NCI-H1930 (cell line): ENCODE measurements at regions not wholly inside any gene's neighbourhood (a gene's known extent, or its start where the extent isn't known, plus 50 kb on each side); places are given as distances from the start of the nearest gene placed in this dataset.
"Not testable (repeated sequence)": the region's sequence is repeated elsewhere in the genome, so short reads cannot be mapped to it uniquely, and the experiment has no call there.

Experiments used
- DNase-seq, 2 experiments: peaks; one replicate each; lab custom pipeline; 2025; lab: John Stamatoyannopoulos, UW

DNA sequence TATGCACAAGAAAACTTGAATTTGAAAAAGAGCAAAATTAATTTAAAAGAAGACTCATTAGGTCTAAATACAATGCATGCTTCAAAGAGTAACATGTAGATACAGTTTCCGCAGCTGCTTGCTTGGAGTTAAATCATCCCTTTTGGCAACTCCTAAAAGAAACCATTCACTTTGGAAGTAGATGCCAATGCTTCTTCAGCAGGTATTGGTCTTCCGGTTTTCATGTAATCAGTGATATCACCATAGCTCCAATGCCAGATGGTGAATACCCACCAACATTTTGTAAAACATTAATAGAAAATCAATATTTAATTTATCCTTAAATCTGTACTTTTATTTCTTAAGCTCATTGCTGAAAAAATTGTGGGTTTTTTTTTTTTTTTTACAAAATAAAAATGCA lies 381.1 kb upstream of the PHF14 start:
- DNase-seq: no peak

DNA sequence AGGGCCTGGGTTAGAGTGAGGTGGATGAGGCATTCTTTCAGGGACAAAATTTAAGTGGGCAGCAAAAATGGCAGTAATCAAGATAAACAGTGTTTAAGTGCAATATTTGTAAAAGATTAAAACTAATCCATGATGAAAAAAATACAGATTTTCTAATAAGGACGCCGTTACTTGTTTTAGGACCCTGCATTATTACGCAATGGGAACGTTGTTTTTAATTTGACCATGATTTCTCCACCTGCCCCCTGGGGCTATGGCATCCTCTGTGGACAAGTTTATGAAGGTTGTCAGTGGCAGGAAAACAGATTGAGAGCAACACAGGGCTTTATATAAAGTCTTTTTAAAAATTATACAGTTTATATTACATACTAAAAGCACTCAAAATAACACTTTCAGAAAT lies 380.6 kb upstream of the PHF14 start:
- no peak for DNase-seq

DNA sequence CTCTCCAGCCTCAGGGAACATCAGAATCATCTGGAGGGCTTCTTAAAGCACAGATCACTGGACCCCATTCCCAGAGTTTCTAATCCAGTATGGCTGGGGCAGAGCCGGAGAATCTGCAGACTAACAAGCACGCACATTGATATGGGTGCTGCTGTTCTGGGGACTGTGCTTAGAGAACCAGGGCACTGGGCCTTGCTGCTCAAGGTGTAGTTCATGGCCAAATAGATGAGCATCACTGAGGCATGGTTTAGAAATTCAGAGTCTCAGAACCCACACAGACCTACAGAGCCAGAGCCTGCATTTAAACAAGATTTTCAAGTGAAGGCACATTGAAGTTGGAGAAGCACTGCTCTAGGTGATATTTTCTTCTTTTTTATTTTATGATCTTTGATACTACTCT lies 376.8 kb upstream of the PHF14 start:
- no peak for DNase-seq

DNA sequence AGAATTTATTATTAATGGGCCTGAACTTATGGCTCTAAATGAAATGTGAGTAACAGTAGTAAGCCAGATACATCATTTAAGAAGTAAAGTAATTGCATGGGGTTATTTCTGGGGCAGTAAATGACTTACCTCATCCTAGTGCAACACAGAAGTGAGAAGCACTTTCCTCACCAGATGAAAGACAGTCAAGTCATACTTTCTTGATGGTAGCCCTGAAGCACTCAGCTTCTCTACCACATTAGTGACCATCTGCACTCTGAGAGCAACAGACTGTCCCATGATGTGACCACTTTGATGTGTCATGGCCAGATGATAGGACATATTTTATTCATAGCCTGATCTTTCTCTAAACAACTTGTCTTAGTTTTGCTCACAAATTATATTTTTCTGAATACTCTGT lies 369.5 kb upstream of the PHF14 start:
- DNase-seq: no peak

DNA sequence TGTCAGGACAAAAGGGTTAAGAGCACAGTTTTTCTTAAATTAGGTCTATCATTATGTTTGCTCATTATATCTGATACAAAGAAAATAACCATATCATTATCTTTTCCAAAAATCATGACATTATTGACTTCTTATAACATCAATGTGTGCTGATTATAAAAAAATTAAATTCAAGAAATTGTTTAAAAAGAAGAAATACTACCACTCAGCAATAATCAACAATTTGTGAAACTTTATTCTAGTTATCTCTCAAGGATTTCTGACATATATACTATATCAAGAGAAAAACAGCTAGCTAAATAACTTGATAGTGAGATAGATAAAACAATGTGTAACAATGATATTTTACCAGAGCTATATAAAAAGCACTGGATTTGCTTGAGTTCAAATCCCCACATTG lies 360.7 kb upstream of the PHF14 start:
- DNase-seq: no peak

DNA sequence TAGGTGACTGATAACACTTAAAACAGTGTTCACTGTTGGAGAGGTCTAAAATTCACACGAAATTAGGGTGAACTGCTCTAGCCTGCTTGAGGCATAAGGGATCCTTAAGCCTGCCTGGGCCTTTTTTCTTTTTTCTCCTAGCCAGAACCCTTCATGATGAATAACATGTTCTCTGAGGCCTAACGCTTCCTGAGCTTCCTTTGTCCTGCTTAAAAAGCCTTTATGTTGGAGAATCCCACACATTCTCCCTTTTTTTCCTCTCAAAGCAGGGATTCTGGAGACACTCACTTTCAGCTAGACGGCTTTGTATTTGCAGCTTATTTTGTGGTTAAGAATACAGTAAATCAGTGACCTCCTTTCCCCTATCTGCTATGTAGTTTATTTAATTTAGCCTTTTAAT lies 354.7 kb upstream of the PHF14 start:
- DNase-seq: no peak

DNA sequence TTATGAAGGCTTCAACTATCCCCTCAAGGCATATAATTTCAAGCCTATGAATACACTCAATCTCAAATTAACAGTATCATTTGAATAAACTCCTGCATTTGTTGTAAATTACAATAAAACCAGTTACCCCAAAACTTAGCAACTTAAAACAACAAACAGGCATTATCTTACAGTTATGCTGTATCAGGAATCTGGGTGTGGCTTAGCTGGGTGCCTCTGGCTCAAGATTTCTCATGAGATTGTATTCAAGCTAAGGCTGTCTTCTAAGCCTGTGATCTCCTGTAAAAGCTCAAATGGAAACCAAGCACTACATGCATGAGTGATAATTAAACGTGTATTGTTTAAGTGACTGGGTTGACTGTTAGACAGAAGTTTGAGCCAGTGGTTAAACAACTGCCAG lies 341.0 kb upstream of the PHF14 start:
- DNase-seq: no peak

DNA sequence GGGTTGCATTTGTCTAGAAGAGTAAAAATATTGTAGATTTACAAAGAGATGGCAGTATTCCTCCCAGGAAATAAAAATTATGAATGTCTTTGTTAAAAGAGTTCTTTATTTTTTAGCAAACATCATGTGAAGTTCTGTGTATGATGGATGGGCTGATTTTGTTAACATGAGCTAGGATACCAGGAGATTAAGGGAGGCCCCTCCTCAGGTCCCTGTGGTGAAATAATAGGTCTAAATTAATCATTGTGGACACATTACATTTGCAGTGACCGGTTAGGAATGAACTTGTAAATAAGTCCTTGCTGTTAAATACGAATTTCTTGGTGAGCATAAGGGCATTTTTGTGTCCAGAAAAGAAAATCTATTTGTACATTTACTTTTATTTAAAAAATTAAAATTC lies 339.4 kb upstream of the PHF14 start:
- no peak for DNase-seq

DNA sequence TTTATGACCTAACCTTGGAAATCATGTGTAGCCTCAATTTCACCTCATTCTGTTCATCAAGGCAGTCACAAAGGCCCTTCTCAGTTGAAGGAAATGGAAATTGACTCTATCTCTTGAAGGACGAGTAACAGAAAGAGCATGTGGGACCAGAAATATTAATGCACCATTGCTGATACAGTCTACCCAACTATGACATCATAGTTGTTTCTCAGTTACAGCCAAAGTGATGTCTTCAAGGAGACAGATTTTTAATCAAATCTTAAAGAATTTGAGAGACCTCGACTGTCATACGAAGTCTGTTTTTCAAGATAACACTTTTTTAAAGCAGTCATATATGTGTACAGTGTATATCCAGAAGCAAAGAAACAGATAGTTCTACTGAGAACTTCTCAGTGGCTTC lies 335.7 kb upstream of the PHF14 start:
- DNase-seq: no peak

DNA sequence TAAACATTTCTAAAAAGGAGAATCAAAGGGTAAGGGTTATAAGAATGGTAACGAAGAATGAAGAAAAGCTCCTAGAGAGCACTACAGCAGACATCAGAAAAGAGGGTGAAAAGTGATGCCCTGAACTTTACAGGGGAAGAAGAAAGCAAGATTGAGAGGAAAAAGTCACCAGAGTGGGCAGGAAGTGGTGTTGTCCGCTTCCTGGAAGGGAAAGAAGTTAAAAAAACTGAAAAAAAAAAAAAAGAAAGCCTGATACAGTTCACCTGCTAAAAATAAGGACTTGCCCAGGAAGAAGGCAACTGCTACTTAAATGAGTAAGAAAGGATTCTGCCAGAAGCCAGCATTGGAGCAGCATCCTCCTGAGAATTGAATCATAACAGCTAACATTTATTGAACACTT lies 330.1 kb upstream of the PHF14 start:
- no peak for DNase-seq

DNA sequence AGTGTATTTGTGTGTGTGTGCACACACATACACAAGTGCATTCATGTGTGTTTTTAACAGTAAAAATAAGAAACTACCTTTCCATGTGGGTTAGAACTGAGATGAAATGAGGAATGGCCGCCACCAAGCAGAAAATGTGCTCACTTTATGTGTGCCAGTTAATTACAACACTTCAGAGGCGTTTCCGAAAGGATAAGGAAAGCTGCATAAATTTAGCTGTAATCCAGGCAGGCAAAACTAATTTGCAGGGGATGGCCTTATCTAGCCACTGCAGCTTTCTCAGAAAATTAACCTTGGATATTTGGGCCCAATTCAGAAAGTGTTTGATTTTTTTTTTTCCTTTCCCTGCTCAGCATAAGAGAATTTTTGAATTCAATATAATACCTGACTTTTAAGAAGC lies 328.8 kb upstream of the PHF14 start:
- no peak for DNase-seq

DNA sequence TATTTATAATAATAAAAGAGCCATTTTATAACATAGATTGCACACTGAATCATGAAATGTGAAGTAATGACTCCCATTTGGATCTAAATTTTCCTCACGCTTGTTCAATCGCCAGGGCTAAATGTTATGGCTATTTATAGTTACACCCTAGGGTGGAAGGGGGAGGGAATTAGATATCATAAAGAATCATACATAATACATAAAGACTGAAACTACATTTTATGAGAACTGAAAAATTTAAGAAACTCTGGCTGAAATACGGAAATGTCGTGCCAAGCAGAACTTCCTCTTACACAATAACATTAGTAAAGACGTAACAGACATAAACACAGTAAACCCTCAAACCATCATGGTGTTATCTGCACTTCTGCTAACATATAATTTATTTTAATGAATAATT lies 327.5 kb upstream of the PHF14 start:
- no peak for DNase-seq

DNA sequence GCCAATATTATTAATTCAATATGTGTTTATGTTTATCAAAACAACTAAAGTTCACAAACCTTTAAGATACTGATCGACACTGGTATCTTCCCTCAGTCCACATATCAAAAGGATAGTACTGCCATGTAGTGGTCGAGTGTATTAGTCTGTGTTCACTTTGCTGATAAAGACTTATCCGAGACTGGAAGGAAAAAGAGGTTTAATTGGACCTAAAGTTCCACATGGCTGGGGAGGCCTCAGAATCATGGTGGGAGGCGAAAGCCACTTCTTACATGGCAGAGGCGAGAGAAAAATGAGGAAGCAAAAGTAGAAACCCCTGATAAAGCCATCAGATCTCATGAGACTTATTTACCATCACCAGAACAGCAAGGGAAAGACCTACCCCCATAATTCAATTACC lies 325.4 kb upstream of the PHF14 start:
- DNase-seq: no peak

DNA sequence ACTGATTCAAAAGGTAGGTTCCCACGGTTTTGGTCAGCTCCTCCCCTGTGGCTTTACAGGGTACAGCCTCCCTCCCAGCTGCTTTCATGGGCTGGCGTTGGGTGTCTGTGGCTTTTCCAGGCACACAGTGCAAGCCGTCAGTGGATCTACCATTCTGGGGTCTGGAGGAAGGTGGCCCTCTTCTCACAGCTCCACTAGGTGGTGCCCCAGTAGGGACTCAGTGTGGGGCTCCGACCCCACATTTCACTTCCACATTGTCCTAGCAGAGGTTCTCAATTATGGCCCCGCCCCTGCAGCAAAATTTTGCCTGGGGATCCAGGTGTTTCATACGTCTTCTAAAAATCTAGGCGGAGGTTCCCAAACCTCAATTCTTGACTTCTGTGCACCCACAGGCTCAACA lies 324.6 kb upstream of the PHF14 start:
- not testable (repeated sequence) for DNase-seq

DNA sequence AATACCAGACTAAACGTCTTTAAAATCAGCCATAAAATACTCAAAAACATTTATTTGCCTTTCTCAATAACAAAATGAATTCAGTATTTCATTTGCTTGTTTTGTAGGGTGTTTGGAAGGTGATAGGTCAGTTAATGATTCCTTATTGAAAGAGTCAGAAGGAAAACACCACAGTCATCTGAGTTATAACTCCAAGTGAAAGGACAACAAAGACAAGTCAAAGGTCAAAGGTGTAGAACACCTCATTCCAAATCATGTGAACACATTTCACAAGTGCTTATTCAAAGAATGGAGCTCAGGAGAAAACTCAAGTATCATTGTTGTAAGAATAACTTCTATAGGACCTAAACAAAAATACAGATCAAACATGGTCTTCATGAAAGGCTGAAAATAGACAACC lies 318.6 kb upstream of the PHF14 start:
- no peak for DNase-seq

DNA sequence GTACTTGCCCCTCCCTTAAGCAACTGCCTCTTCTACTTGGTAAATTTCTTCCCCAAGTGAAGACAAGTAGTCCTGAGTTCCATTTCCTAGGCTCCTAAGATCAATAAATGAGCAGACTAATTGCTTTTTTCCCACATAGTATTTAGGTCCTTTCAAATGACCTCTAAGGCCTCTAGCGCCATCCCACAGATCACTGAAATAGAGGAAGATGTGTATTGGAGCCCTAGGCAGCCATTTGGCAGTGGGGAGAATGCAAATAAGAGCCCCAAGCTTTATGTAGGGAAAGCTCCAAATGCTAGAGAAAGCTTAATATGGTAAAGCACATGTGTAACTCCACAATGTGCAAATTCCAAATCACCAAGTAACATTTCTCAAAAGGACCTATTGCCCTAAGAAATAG lies 316.5 kb upstream of the PHF14 start:
- no peak for DNase-seq

DNA sequence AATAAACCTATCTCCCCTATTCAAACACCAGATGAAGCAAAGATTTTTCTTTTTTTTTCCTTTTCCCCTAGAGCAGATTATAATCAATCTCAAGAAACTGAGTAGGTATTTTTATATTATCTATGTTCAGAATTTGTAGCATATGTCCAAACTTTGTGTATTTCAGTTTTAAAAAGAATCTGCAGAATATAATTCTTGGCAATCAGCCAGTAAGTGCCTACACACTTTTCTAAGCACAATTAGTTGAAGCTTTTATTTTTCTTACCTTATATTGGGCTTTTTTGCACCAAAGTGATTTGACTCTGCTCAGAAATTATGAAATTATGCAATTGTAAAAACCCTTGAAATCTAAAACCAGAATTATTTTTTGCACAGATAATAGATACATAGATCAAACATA lies 315.8 kb upstream of the PHF14 start:
- DNase-seq: no peak

DNA sequence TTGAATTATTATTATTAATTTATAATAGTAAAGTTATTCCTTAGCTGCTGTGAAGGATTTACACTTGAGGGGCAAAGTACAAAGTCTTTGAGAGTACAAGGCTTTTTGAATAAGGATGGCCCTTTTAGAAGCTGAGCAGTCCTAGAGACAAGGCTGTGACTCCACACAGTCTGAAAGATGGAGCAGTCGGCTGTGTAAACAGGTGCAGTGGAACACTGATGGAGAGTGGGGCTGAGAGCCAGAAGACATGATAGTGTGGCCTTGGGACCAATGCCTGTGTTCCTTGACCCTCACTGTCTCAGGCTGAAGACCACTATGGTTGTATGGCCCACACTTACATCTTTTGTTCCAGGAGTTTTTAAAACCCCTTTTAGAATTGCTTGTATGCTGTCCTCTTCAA lies 311.2 kb upstream of the PHF14 start:
- DNase-seq: no peak

DNA sequence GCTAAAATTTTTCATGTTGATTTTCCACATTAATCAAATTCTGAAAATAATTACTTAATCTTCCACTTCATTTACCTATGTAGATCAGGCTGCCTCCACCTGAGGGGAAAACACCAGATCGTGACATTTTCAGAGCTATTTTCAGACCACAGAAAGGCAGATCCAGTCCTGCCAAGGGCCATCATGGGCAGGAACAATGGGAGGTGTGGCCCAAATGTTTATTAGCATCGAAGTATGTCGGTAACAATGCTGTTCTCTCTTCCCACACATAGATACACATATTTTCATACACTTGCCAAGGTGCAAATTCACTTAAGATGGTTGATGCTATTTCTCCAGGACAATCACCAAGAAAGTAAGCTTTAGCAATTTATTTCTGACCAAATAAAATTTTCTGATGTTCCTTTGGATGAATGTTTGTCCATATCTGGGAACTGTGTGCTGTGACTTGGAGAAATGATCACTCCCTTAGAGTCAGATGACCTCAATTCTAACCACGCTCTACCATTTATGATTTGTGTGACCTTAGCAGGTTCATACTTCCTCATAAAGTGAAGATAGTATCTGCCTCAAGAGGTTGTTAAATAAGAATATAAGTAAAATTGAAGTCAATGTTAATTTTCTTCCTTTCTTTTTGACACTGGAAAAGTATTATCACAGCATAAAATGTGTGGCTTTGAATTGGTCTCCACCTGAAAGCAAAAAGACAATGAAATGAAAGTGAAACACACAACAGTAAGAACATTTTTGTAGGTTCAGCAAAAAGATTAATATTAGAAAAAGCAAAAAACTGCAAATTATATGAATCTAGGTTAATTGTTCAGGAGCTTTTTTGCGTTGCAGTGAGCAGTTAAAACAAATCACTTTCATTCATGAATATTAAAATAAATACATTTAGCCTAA lies 310.4 kb upstream of the PHF14 start:
- no peak for DNase-seq

DNA sequence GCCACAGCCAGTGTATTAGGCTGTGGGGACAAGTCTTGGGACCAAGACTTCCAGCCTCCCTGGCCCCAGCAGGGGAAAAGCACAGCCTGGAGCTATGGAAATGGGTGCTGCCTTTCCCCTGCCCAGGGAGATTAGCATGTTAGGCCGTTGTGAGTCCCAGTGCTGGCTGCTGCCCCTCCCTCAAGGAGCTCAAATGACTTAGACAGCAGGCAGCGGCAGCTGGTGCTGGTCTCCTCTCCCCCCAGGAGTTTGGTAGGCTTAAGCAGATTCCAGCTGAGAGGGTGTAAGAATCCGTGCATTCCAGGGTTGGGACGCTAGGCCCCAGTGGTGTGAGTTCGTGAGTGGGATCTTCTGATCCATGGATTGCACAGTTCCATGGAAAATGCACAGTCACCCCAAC lies 301.5 kb upstream of the PHF14 start:
- DNase-seq: no peak

DNA sequence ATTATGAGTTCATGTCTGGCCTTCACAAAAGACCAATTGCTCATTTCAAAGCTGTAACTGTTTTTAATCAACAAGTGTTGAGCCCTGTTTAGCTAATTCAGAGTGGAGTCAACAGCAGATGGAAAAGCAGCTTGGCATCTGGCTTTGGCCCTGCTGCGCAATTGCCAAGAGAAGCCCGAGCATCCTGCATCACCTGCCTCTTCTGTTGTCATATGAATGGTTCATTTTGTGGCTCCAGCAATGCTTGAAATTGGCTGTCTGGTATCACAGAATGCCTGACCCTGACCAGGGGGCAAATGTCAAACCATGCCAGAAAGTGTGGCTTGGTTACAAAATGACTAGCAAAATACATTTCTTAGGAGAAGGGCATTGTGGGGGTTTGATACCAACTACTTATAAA lies 296.5 kb upstream of the PHF14 start:
- DNase-seq: no peak

DNA sequence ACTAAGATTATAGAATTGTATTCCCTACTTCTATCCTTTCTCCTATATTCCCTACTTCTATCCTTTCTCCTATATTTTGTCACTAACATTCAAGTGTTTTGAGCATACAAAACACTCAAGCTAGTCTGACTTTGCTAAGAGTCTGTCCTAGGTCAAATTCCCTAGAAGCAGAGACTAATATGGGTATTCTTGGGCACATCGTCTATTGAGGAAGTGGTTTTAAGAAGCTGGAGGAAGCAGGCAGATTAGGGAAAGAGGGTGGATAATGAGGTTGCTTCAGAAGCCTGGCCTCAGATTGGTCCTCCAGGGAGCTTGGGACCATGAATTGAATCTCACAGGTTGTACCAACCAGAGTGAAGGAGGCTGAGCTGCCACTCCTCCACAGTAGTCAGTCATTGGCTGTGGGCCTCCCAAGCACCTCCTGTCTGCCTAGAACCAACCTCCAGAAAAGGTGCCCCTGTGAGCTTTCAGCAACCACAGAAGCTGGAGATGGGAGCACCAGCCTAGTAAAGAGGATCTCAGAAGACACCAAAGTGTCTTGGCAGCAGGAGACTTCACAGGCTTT lies 295.9 kb upstream of the PHF14 start:
- DNase-seq: no peak

DNA sequence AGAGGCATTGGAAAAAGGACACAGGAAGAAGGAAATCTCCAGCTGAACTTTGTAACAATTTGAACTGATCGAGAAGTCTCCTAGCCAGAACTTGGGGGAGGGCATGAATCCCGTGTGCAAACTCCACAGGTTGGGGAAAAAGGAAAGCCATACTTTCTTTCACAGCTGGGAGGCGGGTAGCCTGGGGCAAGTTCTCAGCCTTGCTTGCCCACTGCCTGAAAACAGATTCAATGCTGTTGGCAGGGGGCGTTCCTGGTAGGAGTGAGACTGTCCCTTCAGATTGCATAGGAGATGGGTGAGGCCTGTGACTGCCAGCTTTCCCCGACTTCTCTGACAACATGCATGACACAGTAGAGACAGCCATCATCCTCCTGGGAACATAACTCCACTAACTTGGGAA lies 289.1 kb upstream of the PHF14 start:
- no peak for DNase-seq

DNA sequence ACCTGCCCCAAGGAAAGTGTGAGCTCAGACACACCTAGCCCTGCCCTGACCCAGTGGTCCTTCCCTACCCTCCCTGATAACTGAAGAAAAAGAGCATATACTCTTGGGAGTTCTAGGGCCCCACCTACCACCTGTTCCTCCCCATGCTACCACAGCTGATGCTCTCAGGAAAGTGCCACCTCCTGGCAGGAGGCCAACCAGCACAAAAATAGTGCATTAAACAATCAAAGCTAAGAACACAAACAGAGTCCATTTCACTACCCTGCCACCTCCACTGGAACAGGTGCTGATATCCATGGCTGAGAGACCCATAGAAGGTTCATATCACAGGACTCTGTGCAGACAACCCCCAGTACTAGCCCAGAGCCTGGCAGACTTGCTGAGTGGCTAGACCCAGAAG lies 288.6 kb upstream of the PHF14 start:
- no peak for DNase-seq
